ENCODE measurements at regions not wholly inside any gene's neighbourhood (a gene's known extent, or its start where the extent isn't known, plus 50 kb on each side); places are given as distances from the start of the nearest gene placed in this dataset.

DNA sequence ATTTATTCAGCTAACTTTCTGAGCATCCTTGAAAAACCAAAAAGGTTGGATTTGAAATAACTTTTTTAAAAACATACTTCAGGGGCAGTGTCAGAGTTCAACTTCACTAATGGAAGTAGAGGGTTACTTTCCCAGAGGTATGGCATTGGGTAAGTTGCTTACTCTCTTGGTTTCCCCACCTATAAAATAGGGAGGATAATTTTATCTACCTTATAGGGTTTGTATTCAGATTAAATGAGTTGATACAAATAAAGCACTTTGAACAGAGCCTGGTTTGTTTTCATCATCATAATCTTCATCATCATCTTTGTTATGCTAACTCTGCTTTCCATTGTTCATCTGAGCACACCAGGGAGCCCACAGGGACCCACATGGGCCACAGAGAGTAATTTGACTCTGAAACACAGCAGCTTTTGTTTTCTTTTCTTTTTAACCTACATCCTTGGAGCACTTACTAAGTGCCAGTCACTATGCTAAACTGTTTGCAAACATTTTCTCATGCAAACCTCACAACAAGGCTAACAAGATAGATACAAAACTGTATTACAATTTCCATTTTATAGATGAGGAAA lies 179.1 kb upstream of the SLC24A2 start:
- Histone ChIP-seq H3K18ac (ENCODE audit: extremely low read depth, low read length) (no peak overlapping the region), H4K20me1 (replicated peaks in 1 of 2; ENCODE audit: control insufficient read depth in 1 of 2, insufficient read depth in 2 of 2, low read length in 2 of 2) (no peaks in the 10 kb centered on the region), H3K27ac (ENCODE audit: low read depth, low read length) (no peak overlapping the region), H3K23ac (ENCODE audit: insufficient read length) (no peak overlapping the region), H3K14ac (ENCODE audit: insufficient read length) (no peak overlapping the region), H4K91ac (replicated peaks; ENCODE audit: insufficient read length, low read length) (no peak overlapping the region), H2BK120ac (replicated peaks; ENCODE audit: low read depth, low read length) (no peak overlapping the region), H3K23me2 (ENCODE audit: low read depth, low read length) (no peaks in the 10 kb centered on the region; the same call in 1 of the 2 replicates), H3K27me3 (replicated peaks in 1 of 4; ENCODE audit: control insufficient read depth in 3 of 4, extremely low read depth in 1 of 4, insufficient read depth in 3 of 4, low read length in 3 of 4) (no peaks in the 10 kb centered on the region), H3K4me3 (ENCODE audit: extremely low read depth in 1 of 4, insufficient read depth in 2 of 4, low read depth in 3 of 4, low read length in 4 of 4) (peak overlapping the region in 2 of 4 experiments; percentile 4 to 38; a peak in 2 of 8 replicates), H3K9ac (replicated peaks in 1 of 4; ENCODE audit: extremely low read depth in 1 of 4, low read depth in 3 of 4, low read length in 3 of 4) (no peak overlapping the region), H2AFZ (ENCODE audit: low read length) (no peak overlapping the region), H2BK20ac (ENCODE audit: low read length) (no peak overlapping the region), H2BK12ac (ENCODE audit: low read depth, low read length) (no peak overlapping the region), H3K56ac (replicated peaks; ENCODE audit: insufficient read length, low read depth, low read length) (no peak overlapping the region), H4K8ac (ENCODE audit: extremely low read depth, insufficient read depth, low read length) (no peak overlapping the region), H3K36me3 (ENCODE audit: control insufficient read depth in 2 of 4, insufficient read depth in 4 of 4, low read length in 3 of 4) (no peaks in the 10 kb centered on the region), H4K5ac (ENCODE audit: insufficient read length, low read depth, low read length) (no peak overlapping the region), H2AK5ac (ENCODE audit: low read depth, low read length) (no peak overlapping the region), H3K9me3 (ENCODE audit: insufficient read depth in 2 of 2, low read depth in 1 of 2, low read length in 1 of 2) (no peaks in the 10 kb centered on the region), H3K79me2 (ENCODE audit: control insufficient read depth in 1 of 2, insufficient read depth in 2 of 2, low read length in 2 of 2) (no peaks in the 10 kb centered on the region), H3K4ac (replicated peaks; ENCODE audit: insufficient read length, low read depth, low read length) (no peak overlapping the region), H3K4me1 (replicated peaks in 1 of 4; ENCODE audit: control insufficient read depth in 3 of 4, insufficient read depth in 4 of 4, low read length in 3 of 4) (peaks cover 1 to 17% (median 12%) of the 10 kb centered on the region in 4 experiments; a peak in 5 of 7 replicates), H2BK5ac (ENCODE audit: low read depth, low read length) (no peak overlapping the region), H3K4me2 (ENCODE audit: insufficient read depth in 1 of 2, low read depth in 2 of 2, low read length in 2 of 2) (peak overlapping the region; percentile 56 to 57; a peak in 3 of 4 replicates), H3K79me1 (ENCODE audit: low read depth, low read length) (no peaks in the 10 kb centered on the region), H2BK15ac (ENCODE audit: low read length) (no peak overlapping the region)
- POLR2A ChIA-PET (ENCODE audit: partially characterized antibody) = no interaction called here
- peak; percentile 78 for FAIRE-seq
- TF ChIP-seq NANOG (IDR thresholded peaks at IDR 0.05; ENCODE audit: insufficient read depth, low read depth, low read length, poor library complexity, severe bottlenecking) (peak; percentile 43), SP1 (IDR thresholded peaks at IDR 0.05; ENCODE audit: low read depth, low read length) (0 out of 2 replicates have a peak, but pooled peaks have one; percentile 53), POU5F1 (IDR thresholded peaks at IDR 0.05; ENCODE audit: low read depth, low read length) (peak; percentile 69; the same call in 1 of the 2 replicates), BRCA1 (IDR thresholded peaks at IDR 0.05; ENCODE audit: low read depth, low read length) (no peak), CBX5 (IDR thresholded peaks at IDR 0.05; ENCODE audit: low read depth, low read length) (no peak)
- peak in 1 of 2 experiments; percentile 33 for DNase-seq (ENCODE audit: low read depth in 1 of 2, low spot score in 2 of 2)
- CTCF ChIA-PET (ENCODE audit: partially characterized antibody) = interaction anchor here (0.6 to 2.2 kb wide), 5 partner anchors 15 to 1250 kb away, joined by 3 to 8 read pairs (median 3); no protein-coding TSS in a partner anchor

Data from H1 (cell line).